Lower leg skin (tissue), 3 donors: ENCODE measurements at regions not wholly inside any gene's neighbourhood (a gene's known extent, or its start where the extent isn't known, plus 50 kb on each side); places are given as distances from the start of the nearest gene placed in this dataset.
"Not testable (repeated sequence)": the region's sequence is repeated elsewhere in the genome, so short reads cannot be mapped to it uniquely, and the experiment has no call there.

ENCODE experiments used
- CTCF ChIP-seq, 3 donors: fragments of 450-650 bp; IDR thresholded peaks; one replicate each; pipeline ENCODE4 v1.5.1; 2016; ENCODE audit warnings: antibody characterized with exemption in 3 of 3, mild to moderate bottlenecking in 3 of 3, moderate library complexity in 2 of 3
- POLR2A ChIP-seq, 2 donors: fragments of 450-650 bp; IDR thresholded peaks; one replicate each; pipeline ENCODE4 v1.6.1; 2016 to 2017; ENCODE audit warnings: antibody characterized with exemption in 2 of 2, mild to moderate bottlenecking in 1 of 2, moderate library complexity in 1 of 2

DNA sequence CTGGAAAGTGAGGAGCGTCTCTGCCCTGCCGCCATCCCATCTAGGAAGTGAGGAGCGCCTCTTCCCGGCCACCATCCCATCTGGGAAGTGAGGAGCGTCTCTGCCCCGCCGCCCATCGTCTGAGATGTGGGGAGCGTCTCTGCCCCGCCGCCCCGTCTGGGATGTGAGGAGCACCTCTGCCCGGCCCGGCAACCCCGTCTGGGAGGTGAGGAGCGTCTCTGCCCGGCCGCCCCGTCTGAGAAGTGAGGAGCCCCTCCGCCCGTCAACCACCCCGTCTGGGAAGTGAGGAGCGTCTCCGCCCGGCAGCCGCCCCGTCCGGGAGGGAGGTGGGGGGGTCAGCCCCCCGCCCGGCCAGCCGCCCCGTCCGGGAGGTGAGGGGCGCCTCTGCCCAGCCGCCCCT lies 67.2 kb upstream of the FAT3 start:
- not testable (repeated sequence) for TF ChIP-seq CTCF, POLR2A (IDR thresholded peaks at IDR 0.05)
